IPS-NIHi7 (cell line): ENCODE measurements at regions not wholly inside any gene's neighbourhood (a gene's known extent, or its start where the extent isn't known, plus 50 kb on each side); places are given as distances from the start of the nearest gene placed in this dataset.
"Not testable (repeated sequence)": the region's sequence is repeated elsewhere in the genome, so short reads cannot be mapped to it uniquely, and the experiment has no call there.

Experiments used
- DNase-seq: peaks from one replicate; pipeline ENCODE4 v3.0.0; 2012; ENCODE audit warnings: mixed read lengths; ENCODE audit errors: extremely low spot score

DNA sequence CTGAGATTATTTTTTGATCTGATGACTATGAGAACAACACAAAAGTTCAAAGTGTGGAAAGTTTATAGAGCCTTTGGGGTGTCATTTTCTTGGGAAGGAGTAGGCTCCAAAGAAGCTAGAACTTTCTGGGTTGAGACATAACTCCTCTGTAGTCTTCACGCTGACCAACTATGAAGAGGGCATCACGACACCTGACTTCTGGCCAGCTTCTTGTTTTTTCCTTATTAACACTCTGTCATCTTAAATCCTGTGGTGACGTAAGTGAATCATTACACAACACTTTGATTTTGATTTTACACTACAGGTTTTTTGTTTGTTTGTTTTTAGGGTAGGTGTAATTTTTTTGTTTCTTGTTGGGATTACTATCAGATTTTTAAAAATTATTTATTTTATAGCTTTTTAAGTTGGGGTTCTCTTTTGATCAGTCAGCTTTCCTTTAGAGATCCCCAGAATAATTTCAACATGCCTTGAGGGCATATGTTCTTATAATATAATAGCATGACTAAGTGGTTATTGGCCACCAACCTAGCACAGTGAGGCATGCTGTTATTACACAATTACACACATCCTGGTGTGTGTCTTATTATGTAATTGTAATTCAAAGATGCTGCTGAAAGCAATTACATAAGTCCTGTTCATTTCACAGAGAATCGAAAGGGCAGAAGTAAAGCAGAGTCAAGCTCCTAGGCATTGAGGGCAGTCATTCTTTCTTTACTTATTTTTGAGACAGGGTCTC, 281.6 kb upstream of the NOTCH2NLA start:
- DNase-seq, result not testable (repeated sequence)

- not testable (repeated sequence) for DNase-seq
Measured at GRCh38 chr1:146504121-146504520, 275.3 kb upstream of the NOTCH2NLA start.

- DNase-seq, result not testable (repeated sequence)
Measured at GRCh38 chr1:146487555-146487954, 258.7 kb upstream of the NOTCH2NLA start.

GRCh38 chr1:146487155-146487554, 258.3 kb upstream of the NOTCH2NLA start:
- DNase-seq, result not testable (repeated sequence)

- DNase-seq, result not testable (repeated sequence)
Measured at GRCh38 chr1:146486300-146487014, 257.6 kb upstream of the NOTCH2NLA start.

GRCh38 chr1:146484195-146484594, 255.4 kb upstream of the NOTCH2NLA start:
- not testable (repeated sequence) for DNase-seq

DNA sequence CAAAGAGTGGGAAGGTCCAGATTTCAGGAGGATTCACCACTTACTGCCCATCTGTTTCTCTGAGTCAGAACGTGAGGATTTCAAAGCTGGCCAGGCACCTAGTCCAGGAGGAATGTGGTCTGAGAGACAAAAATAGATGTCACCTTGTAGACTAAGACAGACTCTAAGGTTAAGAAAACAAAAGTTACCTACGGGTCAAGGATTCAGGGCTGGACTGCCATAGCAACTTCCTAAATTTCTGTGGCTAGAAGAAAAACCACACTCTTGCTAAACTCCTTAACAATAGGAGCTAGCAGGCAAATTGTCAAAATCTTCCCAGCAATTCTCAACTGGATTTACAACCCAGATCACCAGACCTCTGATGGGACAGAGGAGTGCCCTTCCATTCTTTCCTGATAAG, 250.4 kb upstream of the NOTCH2NLA start:
- not testable (repeated sequence) for DNase-seq

DNA sequence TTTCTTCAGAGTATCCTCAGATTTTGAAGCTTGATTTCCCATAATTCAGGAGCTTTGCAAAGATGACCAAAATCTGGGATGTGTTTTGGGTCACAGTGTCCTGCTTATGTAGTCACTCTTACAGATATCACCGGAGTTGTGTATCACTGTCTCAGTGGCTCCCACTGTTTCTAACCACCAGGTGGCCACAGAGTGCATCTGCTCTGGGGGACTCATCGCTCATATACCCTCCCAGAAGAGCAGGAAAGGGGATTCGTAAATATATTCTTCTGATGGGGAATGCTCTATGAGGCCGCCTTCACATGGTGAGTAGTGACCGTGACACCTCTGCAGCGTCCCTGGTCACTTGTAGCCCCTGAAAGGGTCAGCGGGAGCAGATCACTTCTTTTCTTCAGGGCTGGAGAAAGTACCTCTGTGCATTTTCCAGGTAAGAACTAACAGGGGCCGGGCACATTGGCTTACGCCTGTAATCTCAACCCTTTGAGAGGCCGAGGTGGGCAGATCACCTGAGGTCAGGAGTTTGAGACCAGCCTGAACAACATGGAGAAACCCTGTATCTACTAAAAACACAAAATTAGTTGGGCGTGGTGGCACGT, 249.4 kb upstream of the NOTCH2NLA start:
- DNase-seq, result peak; percentile 12

DNA sequence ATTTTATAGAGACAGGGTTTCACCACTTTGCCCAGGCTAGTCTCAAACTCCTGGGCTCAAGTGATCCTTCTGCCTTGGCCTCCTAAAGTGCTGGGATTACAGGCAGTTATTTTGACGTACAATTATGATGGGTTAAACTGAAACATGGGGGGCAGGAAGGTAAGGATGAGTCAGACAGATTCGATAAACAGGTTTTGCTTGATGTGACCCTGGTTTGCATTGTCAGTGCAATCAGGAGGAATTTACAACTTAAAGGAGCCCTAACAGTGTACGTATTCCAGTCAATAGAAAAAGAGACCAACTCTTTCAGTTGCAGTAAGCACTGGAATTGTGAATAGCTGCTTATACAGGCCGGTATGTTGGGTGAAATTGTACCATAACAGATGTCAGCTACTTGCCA, 246.3 kb upstream of the NOTCH2NLA start:
- not testable (repeated sequence) for DNase-seq

DNA sequence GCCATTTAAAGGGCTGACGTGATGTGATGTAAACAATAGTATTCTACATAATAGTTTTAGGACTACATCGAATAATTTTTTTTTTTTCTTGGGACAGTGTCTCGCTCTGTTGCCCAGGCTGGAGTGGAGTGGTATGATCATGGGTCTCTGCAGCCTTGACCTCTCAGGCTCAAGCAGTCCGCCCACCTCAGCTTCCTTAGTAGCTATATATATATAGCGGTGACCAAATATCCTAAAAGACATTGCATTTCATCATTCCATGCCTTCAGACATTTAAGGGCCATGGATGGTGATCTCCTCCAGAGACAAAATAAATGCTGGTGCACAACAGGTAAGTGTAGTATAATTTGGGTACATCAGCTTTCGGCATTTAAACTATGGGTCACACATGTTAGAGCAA, 245.4 kb upstream of the NOTCH2NLA start:
- not testable (repeated sequence) for DNase-seq

DNA sequence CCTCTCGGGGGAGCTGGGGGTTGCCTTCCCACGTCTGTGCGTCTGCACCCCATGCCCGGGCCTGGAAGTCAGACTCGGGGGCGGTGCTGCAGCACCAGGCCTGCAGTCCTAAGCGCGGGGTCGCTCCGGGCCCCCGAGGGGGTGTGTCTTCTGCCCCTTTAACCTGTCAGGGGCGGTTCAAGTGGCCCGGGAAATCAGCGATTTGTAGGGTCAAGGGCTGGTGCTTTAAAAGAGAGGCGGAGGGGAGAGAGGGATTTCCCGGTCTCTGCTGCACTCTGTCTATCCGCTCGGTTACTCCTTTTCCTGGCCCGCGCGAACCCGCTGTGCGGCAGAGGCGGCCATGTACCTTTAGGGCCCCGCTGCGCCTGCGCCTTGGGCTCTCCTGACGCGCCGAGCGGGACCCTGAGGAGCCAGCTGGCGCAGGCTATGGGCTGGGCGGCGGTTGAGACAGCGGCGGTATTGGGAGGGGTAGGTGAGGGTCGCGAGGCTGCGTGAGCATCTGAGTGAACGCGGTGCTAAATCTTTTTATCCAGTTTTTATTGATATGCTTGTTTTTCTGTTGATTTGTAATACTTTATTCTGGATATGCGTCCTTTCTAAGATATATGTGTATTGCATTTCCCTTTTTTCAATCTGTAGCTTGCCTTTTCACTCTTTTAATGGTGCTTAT, 243.5 kb upstream of the NOTCH2NLA start:
- not testable (repeated sequence) for DNase-seq

DNA sequence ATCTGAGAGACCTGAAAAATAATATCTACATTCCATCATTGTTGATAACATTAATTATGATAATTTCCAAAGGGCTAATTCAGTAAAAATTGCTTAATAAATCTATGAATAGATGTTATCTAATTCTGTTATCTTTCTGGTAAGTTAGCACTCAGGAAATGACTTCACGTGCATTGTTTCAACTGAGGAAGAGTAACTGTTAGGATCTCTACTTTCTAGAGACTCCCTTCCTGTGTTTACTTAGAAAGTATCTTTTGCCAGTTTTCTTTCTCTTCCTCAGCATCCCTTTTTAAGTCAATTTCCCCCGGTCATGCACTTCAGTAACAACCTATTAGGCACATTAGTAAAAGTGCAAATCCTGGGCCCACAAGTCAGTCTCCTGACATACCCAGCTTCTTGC, 231.1 kb upstream of the NOTCH2NLA start:
- not testable (repeated sequence) for DNase-seq

GRCh38 chr1:146459308-146459707, 230.5 kb upstream of the NOTCH2NLA start:
- not testable (repeated sequence) for DNase-seq

- not testable (repeated sequence) for DNase-seq
Measured at GRCh38 chr1:146448877-146449246, 220.0 kb upstream of the NOTCH2NLA start.

- not testable (repeated sequence) for DNase-seq
Measured at GRCh38 chr1:146448212-146448876, 219.5 kb upstream of the NOTCH2NLA start.

GRCh38 chr1:146443871-146444222, 215.0 kb upstream of the NOTCH2NLA start:
- DNase-seq, result not testable (repeated sequence)

DNA sequence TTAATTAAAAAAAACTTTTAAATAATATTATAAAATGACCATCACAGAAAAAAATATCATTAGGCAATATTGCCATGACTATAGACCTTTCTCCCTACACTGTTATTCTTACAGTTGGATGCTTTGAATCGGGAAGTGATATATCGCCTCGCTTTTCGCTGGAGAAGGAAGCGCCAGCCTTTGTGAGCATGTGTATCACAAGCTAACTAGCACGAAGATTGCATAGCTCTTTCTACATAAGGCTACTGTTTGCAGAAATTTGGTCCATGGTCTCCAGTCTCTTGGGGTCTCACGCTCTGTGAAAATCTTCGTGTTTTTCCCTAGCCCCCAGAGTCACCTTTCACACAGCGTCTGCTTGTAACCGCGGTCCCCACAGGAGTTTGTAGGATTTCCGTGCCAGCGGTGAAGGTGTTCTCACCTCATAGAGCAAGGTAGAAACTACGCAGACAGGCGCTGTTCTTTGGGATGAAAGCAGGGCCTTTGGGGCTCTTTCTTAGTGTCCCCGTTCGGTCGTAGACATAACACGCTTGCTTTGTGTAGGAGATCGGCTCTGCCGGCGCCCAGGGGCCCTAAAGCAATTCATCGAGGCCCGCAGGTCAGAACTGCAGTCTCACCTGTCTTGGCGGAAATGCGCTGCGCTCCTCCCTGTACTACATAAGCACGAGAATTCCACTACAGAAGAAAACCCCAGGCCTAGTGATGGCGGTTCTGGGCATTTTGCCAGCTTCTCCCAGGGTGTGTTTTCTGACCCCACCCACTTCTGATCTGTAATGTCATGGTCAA, 214.5 kb upstream of the NOTCH2NLA start:
- not testable (repeated sequence) for DNase-seq

GRCh38 chr1:146438543-146438942, 209.7 kb upstream of the NOTCH2NLA start:
- DNase-seq, result not testable (repeated sequence)

GRCh38 chr1:146416642-146417041, 187.8 kb upstream of the NOTCH2NLA start:
- not testable (repeated sequence) for DNase-seq

DNA sequence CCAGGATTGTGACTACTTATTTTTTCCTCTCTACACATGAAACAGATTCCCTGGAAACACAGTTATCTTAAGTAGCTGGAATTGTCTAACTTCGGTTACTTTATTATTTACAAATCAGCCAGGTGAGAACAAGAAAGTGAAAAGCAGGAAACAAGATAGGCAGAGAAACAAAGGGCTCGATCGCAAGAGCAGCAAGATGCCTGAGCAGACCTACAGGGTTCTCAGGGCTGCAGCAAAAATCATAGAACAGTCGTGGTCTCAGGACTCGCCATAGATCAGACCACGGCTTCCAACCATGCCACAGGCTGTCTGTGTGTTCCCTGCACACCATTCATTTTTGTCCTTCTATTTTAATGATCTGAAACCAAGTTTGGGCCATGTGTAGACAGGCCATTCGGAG, 186.2 kb upstream of the NOTCH2NLA start:
- not testable (repeated sequence) for DNase-seq

GRCh38 chr1:146413911-146414310, 185.1 kb upstream of the NOTCH2NLA start:
- not testable (repeated sequence) for DNase-seq
